Motor neuron (in vitro differentiated cells): ENCODE measurements at regions not wholly inside any gene's neighbourhood (a gene's known extent, or its start where the extent isn't known, plus 50 kb on each side); places are given as distances from the start of the nearest gene placed in this dataset.

Experiments used
- ATAC-seq, 8 experiments: fragments of 200-7000 bp; cut with Tn5 transposase; replicated peaks in 6 of 8; 2 replicates each; pipeline ENCODE4 v1.8.0; 2021; ENCODE audit warnings: mild to moderate bottlenecking in 8 of 8, moderate library complexity in 8 of 8
- H3K27ac ChIP-seq, 2 donors: fragments of 250-450 bp; sonication (Bioruptor Pico); 2 replicates each; pipeline ENCODE4 v1.9.0; 2021; ENCODE audit warnings: antibody characterized with exemption in 2 of 2, mild to moderate bottlenecking in 2 of 2, moderate library complexity in 1 of 2
- H3K4me1 ChIP-seq, 2 donors: fragments of 250-450 bp; sonication (Bioruptor Pico); replicated peaks in 1 of 2; 2 replicates each; pipeline ENCODE4 v1.6.1; 2021; ENCODE audit warnings: antibody characterized with exemption in 2 of 2, mild to moderate bottlenecking in 2 of 2, moderate library complexity in 1 of 2
- H3K4me3 ChIP-seq, 5 donors: fragments of 250-450 bp; sonication (Bioruptor Pico); 2 replicates each; pipeline ENCODE4 v1.9.0; 2021; ENCODE audit warnings: antibody characterized with exemption in 5 of 5, mild to moderate bottlenecking in 5 of 5, moderate library complexity in 4 of 5
- WGBS, 10 experiments: fragments of 450-650 bp; shearing (Covaris generic); methylation state at CpG; one replicate each; pipeline ENCODE4 v1.0.0; 2022; 5-methylcytosine and 5-hydroxymethylcytosine counted together
- in situ Hi-C, 9 experiments: fragments of 400-800 bp; cut with MboI; loops; one replicate each; pipeline ENCODE4 v1.15.0; 2021; ENCODE audit warnings: low sequenced_read_pairs in 9 of 9, low pct_unique_long_range_greater_than_20kb in 2 of 9; ENCODE audit not compliant: unreplicated experiment in 9 of 9

DNA sequence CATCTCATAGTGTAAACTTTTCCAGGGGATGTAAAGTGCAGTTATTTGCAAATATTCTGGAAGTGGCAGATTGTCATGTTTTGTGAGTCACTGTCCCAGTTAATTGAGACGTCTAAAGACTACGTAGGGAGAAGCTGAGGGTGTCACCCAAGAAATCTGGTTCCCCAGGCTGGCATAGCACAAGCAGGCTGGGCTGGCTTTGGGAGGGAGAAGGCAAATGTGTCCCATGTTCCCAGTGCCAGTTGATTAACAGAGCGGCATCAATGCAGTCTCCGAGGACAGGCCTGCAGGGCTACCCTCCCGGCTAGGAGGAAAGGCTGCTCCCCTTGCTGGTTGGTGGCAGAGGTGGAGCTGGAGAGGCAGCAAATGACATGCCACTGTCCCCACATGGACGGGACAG is 388.3 kb upstream of the MKI67 start:
- Histone ChIP-seq H3K4me1 (no peaks in the 10 kb centered on the region), H3K27ac (no peak overlapping the region), H3K4me3 (no peak overlapping the region)
- no peak for ATAC-seq
- in situ Hi-C loops = loop anchor here in 2 of 9 experiments (25.0 kb wide), 1 partner anchor 252 kb away; no protein-coding TSS in a partner anchor
- WGBS, 10 experiments = 18 to 90% (median 65%) methylated on average over 2 to 5 of the region's 6 CpGs; no CpG with 5 or more reads in 4 of the 10 experiments

DNA sequence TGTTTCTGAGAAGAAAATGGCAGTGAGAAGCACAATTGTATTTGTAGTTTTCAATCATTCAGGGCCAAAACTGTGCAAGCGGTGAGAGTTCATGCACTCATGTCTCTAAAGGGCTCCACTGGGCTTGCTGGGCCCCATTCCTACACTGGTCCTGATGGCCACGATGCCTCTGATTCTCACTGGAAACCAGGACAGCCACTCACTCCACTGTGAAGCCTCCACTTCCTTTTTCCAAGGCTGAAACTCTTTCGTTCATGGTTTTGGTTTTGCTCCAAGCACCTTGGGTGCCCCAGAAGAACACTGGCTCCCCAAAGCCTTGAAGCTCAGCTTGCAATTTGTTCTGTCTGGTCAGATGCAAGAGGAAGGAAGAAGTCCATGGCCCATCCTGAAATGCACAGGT is 390.0 kb upstream of the MKI67 start:
- 22 to 93% (median 67%) methylated on average over 1 to 3 of the region's 3 CpGs; no CpG with 5 or more reads in 3 of the 10 experiments for WGBS, 10 experiments
- H3K4me3 ChIP-seq = no peak overlapping the region
- no peaks in the 10 kb centered on the region for H3K4me1 ChIP-seq
- no peak overlapping the region for H3K27ac ChIP-seq
- in situ Hi-C loops = loop anchor here in 2 of 9 experiments (25.0 kb wide), 1 partner anchor 254 kb away; no protein-coding TSS in a partner anchor
- ATAC-seq = no peak

DNA sequence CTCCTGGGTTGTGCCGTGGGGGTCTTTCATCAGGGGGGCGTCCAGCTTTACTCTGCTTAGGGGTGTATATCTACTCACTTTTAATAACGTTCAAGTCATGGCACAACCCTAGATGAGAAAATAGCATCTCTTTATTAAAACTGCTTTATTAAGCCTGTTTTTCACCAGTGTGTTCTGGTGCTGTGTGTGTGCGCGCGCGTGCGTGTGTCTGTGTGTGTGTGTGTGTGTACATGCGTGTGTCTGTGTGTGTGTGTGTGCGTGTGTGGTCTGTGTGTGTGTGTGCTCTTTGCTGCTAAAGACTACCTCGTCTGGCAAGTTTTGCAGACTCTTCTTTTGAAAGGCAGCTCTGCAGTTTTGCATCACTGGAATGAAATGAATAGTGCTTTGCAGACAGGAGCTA is 390.9 kb upstream of the MKI67 start:
- no peak for ATAC-seq
- Histone ChIP-seq H3K27ac (no peak overlapping the region), H3K4me1 (no peaks in the 10 kb centered on the region), H3K4me3 (no peak overlapping the region)
- WGBS, 10 experiments = 11 to 91% (median 53%) methylated on average over 1 to 11 of the region's 11 CpGs; no CpG with 5 or more reads in 4 of the 10 experiments
- in situ Hi-C loops = loop anchor here in 2 of 9 experiments (25.0 kb wide), 1 partner anchor 255 kb away; no protein-coding TSS in a partner anchor

DNA sequence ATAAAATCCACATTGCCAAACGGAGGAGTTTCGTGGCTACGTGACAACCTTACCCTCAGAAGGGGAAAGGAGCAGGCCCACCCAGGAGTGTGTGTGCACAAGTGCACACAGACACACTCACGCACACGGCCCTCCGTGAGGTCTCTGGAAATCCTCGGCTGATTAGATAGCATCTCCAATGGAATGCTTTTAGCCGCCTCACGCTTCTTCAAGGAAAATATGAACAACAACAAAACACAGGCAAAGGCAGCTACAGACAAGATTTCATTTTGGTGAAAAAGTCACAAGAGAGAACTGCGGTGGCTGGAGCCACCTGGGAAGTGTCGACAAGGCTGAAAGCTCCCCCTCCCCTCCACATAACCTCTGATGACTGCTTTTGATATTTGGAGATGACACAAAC is 391.8 kb upstream of the MKI67 start:
- in situ Hi-C loops = loop anchor here in 2 of 9 experiments (25.0 kb wide), 1 partner anchor 256 kb away; no protein-coding TSS in a partner anchor
- H3K4me1 ChIP-seq = no peaks in the 10 kb centered on the region
- H3K27ac ChIP-seq = no peak overlapping the region
- H3K4me3 ChIP-seq = no peak overlapping the region
- 37 to 100% (median 89%) methylated on average over 1 to 8 of the region's 11 CpGs; no CpG with 5 or more reads in 4 of the 10 experiments for WGBS, 10 experiments
- ATAC-seq = no peak

DNA sequence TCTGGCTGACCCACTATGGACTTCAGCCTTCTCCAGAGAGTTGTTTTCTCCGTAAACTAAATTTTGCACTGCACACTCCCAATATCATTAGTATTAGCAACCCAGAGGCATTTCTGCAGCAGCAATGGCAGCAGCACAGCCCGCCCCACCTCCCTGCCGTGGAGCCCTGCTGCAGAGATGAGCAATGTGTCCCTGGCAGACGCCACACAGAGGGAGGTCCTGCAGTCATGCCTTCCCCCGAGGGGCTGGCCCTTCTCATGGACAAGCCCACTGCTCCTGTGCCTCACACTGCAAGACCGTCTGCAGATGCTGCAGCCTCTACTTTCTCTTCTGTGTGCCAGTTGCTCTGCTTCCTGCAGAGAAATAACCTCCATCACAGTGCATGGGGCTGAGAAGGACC is 393.4 kb upstream of the MKI67 start:
- peak in 5 of 8 experiments; percentile 42 to 78 (median 61) for ATAC-seq
- Histone ChIP-seq H3K27ac (no peak overlapping the region), H3K4me3 (no peak overlapping the region), H3K4me1 (no peaks in the 10 kb centered on the region)
- WGBS, 10 experiments = 24 to 83% (median 75%) methylated on average over 1 to 2 of the region's 6 CpGs; no CpG with 5 or more reads in 7 of the 10 experiments
- in situ Hi-C loops = loop anchor here in 2 of 9 experiments (25.0 kb wide), 1 partner anchor 257 kb away; no protein-coding TSS in a partner anchor

DNA sequence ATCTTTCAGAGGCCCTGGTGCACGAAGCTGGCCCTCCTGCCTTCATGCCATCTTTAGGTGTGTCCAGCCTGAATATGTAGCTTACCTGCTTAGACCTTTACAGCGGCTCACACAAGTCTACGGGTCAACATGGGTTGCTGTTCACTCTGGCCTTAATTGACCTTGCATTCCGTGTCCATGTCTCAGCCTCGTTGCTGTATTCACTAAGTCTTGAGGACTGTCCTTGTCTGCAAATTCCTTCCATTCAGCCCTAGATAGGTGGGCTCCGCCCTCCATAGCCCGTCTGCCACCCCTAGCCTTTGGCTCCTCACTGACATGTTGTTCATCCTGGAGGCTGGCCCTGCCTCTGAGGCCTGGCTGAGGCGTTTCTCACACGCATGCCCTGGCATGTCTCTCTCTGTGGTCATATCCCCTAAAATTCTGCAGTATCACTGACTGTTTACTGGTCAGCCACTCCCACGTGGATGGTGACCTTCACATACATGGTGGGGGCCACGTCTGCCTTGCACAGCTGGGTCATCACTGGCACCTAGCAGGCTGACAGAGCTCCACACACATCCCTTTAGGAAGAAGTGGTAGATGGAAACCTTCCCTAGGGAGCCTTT is 394.1 kb upstream of the MKI67 start:
- Histone ChIP-seq H3K27ac (no peak overlapping the region), H3K4me3 (no peak overlapping the region), H3K4me1 (no peaks in the 10 kb centered on the region)
- 17 to 100% (median 80%) methylated on average over 2 to 6 of the region's 11 CpGs; no CpG with 5 or more reads in 3 of the 10 experiments for WGBS, 10 experiments
- ATAC-seq = no peak
- in situ Hi-C loops = loop anchor here in 2 of 9 experiments (25.0 kb wide), 1 partner anchor 258 kb away; no protein-coding TSS in a partner anchor

DNA sequence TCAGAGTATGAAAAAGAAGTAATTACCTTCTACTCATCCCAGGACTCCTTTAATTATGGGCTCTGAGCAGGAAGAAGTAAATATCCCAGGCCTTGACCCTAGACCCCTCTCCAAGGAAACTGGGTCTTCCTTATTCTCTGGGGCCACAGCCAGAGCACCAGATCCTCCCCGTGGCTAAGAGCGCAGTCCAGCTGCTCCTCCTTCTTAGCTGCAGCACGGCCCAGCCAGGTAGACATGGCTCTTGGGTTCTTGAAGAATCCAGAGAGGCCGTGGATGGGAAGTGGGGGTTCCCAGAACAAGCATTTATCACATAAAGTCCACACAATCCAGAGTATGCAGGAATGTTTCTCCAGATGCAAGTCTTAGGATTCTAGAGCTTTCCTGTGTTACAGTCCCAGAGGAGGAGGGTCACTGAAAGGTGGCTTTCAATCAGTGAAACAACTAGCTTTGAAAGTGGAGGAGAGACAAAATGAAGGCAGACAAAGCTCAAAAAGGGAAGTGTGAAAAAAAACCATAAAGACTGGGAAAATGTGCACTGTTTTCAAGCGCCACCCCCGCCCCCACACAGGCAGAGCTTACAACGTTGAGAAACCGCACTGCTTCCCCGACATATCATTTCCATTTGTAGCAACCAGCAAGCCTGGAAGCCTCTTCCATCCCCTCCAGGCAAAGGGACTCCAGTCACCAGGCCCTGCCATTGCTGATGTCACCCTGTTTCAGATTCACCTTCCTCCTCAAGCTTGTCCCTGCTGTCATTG is 396.5 kb upstream of the MKI67 start:
- in situ Hi-C loops = loop anchor here in 2 of 9 experiments (25.0 kb wide), 1 partner anchor 260 kb away; no protein-coding TSS in a partner anchor
- H3K27ac ChIP-seq = no peak overlapping the region
- peak in 1 of 8 experiments; percentile 59 for ATAC-seq

DNA sequence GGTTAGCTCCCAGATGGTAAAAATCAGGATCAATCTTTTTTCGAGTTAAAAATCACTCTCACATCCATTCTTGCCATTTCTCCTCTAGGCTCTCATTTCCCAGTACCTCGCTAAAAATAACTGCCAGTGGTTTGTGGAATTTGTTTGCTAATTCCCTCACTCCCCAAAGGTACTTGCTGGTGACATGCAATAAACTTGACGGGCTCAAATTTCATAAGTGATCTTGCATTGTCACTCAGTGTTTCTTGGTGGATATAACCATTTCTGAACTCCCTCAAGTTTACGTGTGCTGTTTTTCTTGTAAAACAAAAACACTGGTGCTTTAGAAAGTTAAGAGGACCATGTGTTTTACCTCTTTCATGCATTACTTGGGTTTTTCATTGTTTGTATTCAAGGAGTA is 399.2 kb upstream of the MKI67 start:
- ATAC-seq = peak in 1 of 8 experiments; percentile 20
- H3K4me3 ChIP-seq = no peak overlapping the region
- in situ Hi-C loops = loop anchor here in 2 of 9 experiments (25.0 kb wide), 1 partner anchor 263 kb away; no protein-coding TSS in a partner anchor
- no peak overlapping the region for H3K27ac ChIP-seq
- WGBS, 10 experiments = 0 to 100% (median 71%) methylated on average over 1 to 4 of the region's 4 CpGs
- H3K4me1 ChIP-seq = peaks cover 15 to 18% of the 10 kb centered on the region in 2 donors

More for the DNA sequence above, 396.5 kb upstream of the MKI67 start:
- Histone ChIP-seq H3K4me1 (peaks cover 10 to 11% of the 10 kb centered on the region in 2 donors), H3K4me3 (no peak overlapping the region)
- 0 to 100% (median 64%) methylated on average over 1 to 6 of the region's 9 CpGs; no CpG with 5 or more reads in 3 of the 10 experiments for WGBS, 10 experiments

DNA sequence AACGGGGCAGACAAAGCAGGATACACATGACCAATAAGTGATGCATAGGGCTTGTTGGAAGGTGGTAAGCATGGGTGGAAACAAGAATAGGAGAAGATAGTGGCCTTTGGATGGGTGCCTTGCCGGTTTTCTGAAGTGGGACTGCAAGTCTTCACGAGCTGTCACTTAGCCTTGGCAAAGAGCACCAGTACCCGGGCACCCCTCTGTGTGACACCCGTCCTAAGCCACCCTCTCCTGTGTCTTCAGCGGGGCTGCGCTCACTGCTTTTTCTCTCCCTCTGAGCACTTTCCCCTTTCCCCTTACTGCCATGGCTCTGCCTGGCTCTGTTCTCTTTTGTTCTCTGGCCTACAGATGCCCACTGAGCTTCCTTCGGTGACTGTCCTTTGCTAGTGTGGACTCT is 399.7 kb upstream of the MKI67 start:
- in situ Hi-C loops = loop anchor here in 2 of 9 experiments (25.0 kb wide), 1 partner anchor 264 kb away; no protein-coding TSS in a partner anchor
- 42 to 100% (median 80%) methylated on average over 1 to 6 of the region's 8 CpGs; no CpG with 5 or more reads in 3 of the 10 experiments for WGBS, 10 experiments
- peaks cover 15 to 20% of the 10 kb centered on the region in 2 donors for H3K4me1 ChIP-seq
- no peak for ATAC-seq
- H3K27ac ChIP-seq = no peak overlapping the region
- H3K4me3 ChIP-seq = no peak overlapping the region

DNA sequence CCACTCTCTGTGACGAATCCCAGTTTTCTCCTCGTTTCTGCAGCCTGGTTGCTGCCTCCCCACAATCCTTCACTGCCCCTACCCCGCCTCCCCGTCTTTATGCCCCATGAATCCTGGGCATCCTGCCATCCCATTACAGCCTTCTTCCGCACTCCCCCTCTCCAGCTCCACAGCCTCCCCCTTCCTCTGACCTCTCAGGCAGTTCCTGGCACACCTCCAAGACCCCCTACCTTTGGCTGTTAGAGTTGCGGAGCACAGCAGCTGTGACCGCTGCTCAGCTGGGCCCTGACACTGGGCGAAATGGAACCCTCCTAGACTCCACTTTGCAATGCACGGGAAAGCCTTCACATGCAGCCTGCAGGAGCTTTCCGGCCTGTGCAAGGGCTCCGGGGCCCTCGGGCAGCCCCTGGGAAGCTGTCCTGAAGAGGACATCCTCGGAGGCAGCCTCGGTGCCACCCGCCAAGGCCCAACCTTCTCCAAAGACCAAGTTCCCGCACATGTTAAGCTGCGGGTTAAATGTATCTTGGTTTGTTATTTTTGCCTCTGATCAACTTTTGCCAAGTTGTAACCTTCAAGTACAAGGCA is 400.7 kb upstream of the MKI67 start:
- ATAC-seq = peak in 3 of 8 experiments; percentile 50 to 74 (median 69)
- in situ Hi-C loops = loop anchor here in 2 of 9 experiments (25.0 kb wide), 1 partner anchor 265 kb away; no protein-coding TSS in a partner anchor
- Histone ChIP-seq H3K4me1 (peaks cover 15 to 20% of the 10 kb centered on the region in 2 donors), H3K4me3 (no peak overlapping the region), H3K27ac (no peak overlapping the region)
- 40 to 80% (median 67%) methylated on average over 1 to 6 of the region's 17 CpGs; no CpG with 5 or more reads in 3 of the 10 experiments for WGBS, 10 experiments

DNA sequence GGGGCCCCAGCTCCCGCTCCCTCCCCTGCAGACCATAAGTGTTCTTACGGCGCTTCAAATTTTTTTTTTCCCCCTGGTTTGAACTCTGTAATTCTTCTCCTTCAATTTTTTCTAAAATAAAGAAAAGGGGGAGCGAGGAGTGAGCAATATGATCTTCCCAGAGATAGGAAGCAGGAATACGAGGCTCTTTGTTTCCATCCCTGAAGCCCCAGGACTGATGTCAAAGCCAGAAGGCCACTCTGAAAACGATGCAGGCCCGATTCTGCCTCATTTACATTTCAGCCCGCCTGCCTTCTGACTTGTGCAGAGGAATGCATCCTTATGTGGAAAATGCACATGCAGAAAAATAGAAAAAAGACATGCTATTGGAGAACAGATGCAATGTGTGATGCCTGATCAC is 401.5 kb upstream of the MKI67 start:
- 20 to 90% (median 38%) methylated on average over 1 to 6 of the region's 8 CpGs for WGBS, 10 experiments
- H3K27ac ChIP-seq = no peak overlapping the region
- in situ Hi-C loops = loop anchor here in 2 of 9 experiments (25.0 kb wide), 1 partner anchor 265 kb away; no protein-coding TSS in a partner anchor
- ATAC-seq = peak in 5 of 8 experiments; percentile 33 to 49 (median 44)
- H3K4me1 ChIP-seq = peaks cover 15 to 20% of the 10 kb centered on the region in 2 donors
- H3K4me3 ChIP-seq = no peak overlapping the region

DNA sequence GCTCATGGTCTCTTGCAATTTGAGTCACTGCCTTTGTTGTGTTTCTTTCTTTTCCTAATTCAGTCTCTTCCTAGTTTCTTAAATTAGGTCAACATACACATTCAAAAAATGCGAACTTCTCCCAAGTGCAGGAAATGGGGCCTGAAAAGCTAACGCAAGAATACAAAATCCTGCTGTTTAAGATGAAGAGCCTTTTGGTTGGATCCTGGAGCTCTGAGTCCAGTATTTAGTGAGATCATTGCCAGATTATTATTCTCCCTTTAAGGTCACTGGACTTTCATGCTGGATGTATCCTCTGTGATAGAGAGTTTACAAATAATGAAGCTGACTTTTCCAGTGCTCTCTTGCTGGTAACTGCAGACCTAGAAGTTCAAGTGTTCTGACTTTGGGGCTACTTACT is 401.9 kb upstream of the MKI67 start:
- WGBS, 10 experiments = 56 to 80% (median 64%) methylated on average over 1 to 2 of the region's 2 CpGs; no CpG with 5 or more reads in 3 of the 10 experiments
- Histone ChIP-seq H3K27ac (no peak overlapping the region), H3K4me1 (peaks cover 15 to 20% of the 10 kb centered on the region in 2 donors), H3K4me3 (no peak overlapping the region)
- no peak for ATAC-seq
- in situ Hi-C loops = loop anchor here in 2 of 9 experiments (25.0 kb wide), 1 partner anchor 266 kb away; no protein-coding TSS in a partner anchor
